AML-193 (cell line): ENCODE measurements at regions not wholly inside any gene's neighbourhood (a gene's known extent, or its start where the extent isn't known, plus 50 kb on each side); places are given as distances from the start of the nearest gene placed in this dataset.
"Not testable (repeated sequence)": the region's sequence is repeated elsewhere in the genome, so short reads cannot be mapped to it uniquely, and the experiment has no call there.

Experiments used
- DNase-seq, 2 experiments: peaks; one replicate each; lab custom pipeline; 2025; lab: John Stamatoyannopoulos, UW

- no peak for DNase-seq
Observed at GRCh38 chr6:40689185-40689584, 102.0 kb upstream of the LRFN2 start.

- no peak for DNase-seq
Observed at GRCh38 chr6:40688214-40688761, 101.1 kb upstream of the LRFN2 start.

- DNase-seq = no peak
Observed at GRCh38 chr6:40685862-40686261, 98.7 kb upstream of the LRFN2 start.

GRCh38 chr6:40681622-40682021, 94.5 kb upstream of the LRFN2 start:
- no peak for DNase-seq

DNA sequence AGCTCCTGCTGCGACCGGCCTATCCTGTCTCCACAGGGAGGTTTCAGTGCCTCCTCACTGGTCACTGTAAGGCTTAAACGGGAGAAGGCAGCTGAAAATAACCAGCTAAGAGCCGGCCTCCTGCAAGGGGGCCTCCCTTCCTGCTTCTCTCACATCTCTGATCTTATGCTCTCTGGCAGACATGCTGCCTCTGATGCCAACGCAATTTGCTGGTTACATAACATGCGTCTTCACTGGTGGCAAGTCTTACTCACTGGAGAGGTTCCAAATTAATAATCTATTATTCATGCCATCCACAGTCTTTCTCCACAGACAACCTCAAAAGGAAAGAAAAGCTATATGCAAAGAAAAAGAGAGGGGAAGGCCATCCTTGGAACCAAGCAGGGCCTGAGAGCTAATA, 91.8 kb upstream of the LRFN2 start:
- DNase-seq = no peak

DNA sequence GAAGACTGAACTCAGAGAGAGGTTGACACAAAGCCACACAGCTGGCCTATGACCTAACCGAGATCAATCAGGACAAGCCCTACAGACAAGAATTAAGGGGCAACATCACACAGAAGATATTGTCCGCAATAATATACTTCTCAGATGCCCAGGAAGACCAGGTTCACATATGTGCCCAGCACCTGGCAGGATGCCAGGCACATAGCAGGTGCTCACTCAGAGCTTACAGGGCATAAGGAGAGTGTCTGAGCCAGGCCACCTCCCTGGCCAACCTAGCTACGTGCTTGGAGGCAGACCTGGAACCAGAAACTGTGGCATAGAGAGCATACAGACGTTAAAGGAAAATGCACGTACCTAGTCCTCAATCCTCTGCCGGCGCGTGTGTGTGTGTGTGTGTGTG, 87.0 kb upstream of the LRFN2 start:
- DNase-seq = no peak

DNA sequence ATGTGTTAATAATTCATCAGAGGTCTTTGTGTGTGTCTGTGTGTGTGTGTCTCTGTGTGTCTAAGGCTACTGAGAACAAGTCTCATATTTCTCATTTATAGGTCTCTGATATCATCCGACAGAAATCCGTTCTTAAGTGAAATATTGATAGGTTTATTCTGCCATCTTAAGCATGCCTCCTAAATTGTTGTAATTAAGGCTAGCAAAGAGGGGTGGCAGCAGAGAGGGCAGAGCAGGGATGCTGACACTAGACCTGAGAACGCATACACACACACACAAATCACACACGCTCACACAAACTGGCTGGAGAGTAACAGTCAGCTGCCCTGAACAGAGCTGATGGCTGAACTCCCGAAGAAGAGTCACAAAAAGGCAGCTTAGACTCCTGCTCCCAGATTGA, 84.9 kb upstream of the LRFN2 start:
- no peak for DNase-seq

DNA sequence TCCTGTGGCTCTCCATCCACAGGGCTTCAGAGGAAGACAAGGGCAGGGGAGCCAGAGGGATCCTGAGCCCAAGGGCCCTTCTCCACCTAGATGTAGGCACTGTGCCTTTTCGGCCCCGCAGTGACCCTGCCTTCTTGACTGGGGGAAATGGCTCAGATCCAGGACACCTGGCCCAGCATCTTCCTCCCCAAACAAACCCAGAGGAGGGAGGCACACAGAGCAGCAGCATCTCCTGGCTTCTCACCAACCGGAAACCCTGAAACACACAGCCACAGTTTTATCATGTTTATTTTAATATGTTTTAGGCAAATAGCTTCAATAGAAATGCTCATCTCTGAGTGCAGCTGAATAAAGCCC, 84.5 kb upstream of the LRFN2 start:
- no peak for DNase-seq

DNA sequence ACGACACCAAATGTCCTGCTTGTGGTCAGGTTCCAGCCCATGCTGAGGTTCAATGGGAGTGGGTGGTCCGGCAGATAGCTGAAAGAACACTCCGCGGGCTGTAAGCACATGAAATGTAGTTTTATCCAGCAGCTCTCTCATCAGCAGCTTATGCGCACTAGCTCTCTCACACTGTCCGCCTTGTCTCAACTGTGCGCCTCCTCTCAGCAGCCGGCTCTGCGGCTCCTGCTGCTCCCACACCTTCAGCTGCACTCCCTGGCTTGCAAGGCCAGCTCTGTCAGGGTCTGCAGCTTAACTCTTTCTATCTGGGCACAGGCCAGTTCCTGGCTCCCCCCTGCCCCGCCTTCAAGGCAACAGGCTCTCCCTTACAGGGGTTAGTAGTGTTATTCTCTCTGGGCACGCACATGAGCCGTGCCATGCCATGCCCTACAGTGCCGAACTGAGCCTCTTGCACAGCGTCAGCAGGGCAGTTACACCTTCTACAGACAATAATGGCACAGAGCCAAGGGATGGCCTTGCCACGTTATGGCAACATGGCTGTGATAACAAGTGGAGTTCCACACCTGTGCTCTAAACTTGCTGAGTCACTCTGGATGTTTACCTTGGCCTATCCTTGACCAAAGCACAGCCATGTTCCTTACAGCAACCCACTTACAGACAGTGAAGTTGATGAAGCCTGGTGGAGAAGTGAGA, 84.0 kb upstream of the LRFN2 start:
- no peak for DNase-seq

- DNase-seq = no peak
Observed at GRCh38 chr6:40669343-40669742, 82.2 kb upstream of the LRFN2 start.

DNA sequence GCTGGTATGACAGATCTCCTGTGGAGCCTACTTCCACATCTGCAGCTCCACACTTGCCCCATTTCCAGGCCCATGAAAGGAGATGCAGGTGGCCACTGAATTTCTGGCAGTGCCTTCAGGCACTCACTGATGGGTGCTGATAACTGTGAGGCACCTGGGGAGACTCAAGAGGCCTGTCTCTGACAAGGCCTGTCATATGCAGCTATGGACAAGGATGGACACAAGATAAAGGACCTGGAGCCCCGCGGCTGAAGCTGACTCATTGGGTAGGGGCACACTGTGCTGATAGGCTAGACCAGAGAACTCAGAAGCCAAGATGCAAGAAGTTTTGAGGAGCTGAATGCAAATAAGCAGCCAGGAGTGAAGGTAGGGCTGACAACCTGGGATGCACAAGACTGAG, 81.0 kb upstream of the LRFN2 start:
- DNase-seq = no peak

DNA sequence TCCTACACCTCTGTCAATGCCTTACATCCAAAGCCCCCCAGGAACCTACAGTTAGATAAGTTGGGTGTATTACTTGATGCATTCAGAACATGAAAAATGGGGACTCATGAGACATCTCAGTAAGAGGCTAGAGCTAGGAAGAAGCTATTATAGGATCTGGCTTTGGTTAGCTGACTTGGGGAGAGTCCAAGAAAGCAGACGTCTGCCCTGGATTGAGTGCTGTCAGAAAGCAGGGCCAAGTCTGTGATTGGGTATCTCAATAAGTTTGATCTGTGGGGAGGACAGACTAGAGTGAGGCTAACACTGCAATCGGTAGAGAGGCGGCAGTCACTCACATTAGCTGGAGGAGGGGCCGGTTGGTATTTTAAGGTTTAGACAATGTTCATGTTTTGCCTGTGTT, 79.4 kb upstream of the LRFN2 start:
- no peak for DNase-seq

DNA sequence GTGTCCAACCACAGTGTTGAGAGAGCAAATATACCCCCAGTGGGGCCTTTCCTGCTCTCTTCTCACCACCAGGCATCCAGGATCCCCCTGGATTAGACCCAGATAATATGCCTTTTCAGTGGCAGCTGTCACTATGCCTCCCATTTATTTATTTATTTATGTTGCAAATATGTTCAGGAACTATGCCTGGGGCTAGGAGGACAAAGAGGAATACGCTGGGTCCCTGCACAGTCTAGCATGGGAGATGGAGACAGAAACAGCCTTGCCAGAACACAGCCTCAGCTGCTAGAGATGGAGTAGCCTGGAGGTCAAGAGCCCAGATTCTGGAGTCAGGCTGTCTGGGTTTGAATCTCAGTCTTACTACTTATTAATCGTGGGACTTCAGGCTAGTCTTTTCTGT, 74.6 kb upstream of the LRFN2 start:
- DNase-seq = no peak

GRCh38 chr6:40656772-40657171, 69.6 kb upstream of the LRFN2 start:
- DNase-seq = not testable (repeated sequence)

GRCh38 chr6:40654828-40655227, 67.7 kb upstream of the LRFN2 start:
- no peak for DNase-seq

DNA sequence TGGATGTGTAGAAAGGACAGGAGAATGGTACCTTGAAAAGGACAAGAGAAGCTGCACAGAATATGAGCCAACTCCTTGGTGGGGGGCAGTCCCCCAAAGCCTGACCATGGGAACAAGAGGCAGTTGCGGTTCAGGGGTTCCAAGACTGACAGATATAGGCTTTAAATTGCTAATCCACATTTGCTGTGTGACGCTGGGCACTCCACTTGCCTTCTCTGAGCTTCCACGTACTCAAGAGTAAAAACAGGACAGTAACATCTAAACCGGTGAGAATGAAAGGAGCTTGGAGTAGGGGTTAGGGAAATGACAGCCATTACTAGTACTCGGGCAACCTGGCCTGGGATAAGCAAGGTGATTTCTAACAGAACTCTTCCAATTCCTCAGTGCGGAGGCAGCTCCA, 57.9 kb upstream of the LRFN2 start:
- no peak for DNase-seq

DNA sequence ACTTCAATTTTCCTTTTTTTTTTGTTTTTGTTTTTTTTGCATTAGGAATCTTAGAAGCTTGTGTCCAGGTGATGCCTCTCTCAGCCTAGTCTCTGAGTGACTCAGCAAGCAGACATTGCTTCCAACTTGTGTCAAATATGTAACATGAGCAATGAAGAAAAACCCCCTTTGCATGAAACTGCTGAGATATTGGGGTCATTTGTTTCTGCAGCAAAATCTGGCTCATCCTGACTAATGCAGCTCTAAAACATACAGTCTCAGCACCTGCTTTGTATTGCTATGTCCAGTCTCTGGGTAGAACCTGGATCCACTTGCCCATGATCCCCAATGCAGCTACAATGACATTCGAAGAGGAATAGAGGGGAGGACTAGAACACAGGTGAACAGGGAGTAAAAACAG, 55.7 kb upstream of the LRFN2 start:
- DNase-seq = no peak

- no peak for DNase-seq
Observed at GRCh38 chr6:40642190-40642589, 55.0 kb upstream of the LRFN2 start.

GRCh38 chr6:40640599-40641227, 53.5 kb upstream of the LRFN2 start:
- no peak for DNase-seq
